ENCODE measurements at regions not wholly inside any gene's neighbourhood (a gene's known extent, or its start where the extent isn't known, plus 50 kb on each side); places are given as distances from the start of the nearest gene placed in this dataset.

- TF ChIP-seq CTCF (IDR thresholded peaks at IDR 0.05; ENCODE audit: insufficient read depth, low read depth, low read length) (no peak), EZH2 (IDR thresholded peaks at IDR 0.05; ENCODE audit: insufficient read depth, low read length) (no peak)
These were observed 86.6 kb upstream of the APCDD1 start for GRCh38 chr18:10367836-10368235.

All from astrocyte (in vitro differentiated cells and primary cell).